HepG2 (cell line): ENCODE measurements at regions not wholly inside any gene's neighbourhood (a gene's known extent, or its start where the extent isn't known, plus 50 kb on each side); places are given as distances from the start of the nearest gene placed in this dataset.

Experiments used
- TAF1 ChIP-seq: sonication (generic); formaldehyde crosslinking; IDR thresholded peaks from 2 replicates; pipeline ENCODE4 v1.4.0; 2020; ENCODE audit warnings: missing genetic modification reagents
- U2AF2 ChIP-seq: fragments of 200-400 bp; formaldehyde crosslinking; IDR thresholded peaks from 2 replicates; pipeline ENCODE4 v1.6.1; 2017; ENCODE audit warnings: low read depth, mild to moderate bottlenecking, low read length
- ZC3H13 ChIP-seq: sonication (generic); formaldehyde crosslinking; IDR thresholded peaks from 2 replicates; pipeline ENCODE4 v1.8.1; 2023; ENCODE audit warnings: mild to moderate bottlenecking, missing genetic modification reagents, moderate library complexity
- ZNF564 ChIP-seq: sonication (generic); formaldehyde crosslinking; IDR thresholded peaks from 2 replicates; pipeline ENCODE4 v1.8.1; 2023; ENCODE audit warnings: mild to moderate bottlenecking, missing genetic modification reagents
- TF ChIP-seq, protein P1 (sequence below), 2 experiments: IDR thresholded peaks; 2 replicates each; pipeline ENCODE4 v1.6.1; 2011 to 2012; ENCODE audit warnings: low read length in 2 of 2, borderline replicate concordance in 1 of 2, low read depth in 1 of 2, mild to moderate bottlenecking in 1 of 2, moderate library complexity in 1 of 2
- TF ChIP-seq, protein P2 (sequence below): sonication (generic); formaldehyde crosslinking; IDR thresholded peaks from 2 replicates; pipeline ENCODE4 v1.5.1; 2020; ENCODE audit warnings: mild to moderate bottlenecking, missing genetic modification reagents

DNA sequence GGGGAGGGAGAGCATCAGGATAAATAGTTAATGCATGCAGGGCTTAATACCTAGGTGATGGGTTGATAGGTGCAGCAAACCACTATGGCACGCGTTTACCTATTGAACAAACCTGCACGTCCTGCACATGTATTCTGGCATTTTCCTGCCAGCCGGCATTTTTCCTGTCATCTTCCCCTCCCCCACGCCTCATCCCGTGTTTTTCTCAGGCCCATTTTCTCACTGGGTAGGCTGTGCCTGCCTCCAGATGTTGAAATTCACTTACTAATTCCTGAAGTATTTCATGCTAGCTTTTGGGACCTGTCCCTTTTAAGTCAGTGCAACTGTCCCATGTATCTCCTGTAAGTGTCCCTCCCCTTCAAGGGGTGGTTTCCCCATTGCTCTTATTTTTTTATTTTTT, 220.3 kb upstream of the NPY start:
- TF ChIP-seq, protein P1, sequence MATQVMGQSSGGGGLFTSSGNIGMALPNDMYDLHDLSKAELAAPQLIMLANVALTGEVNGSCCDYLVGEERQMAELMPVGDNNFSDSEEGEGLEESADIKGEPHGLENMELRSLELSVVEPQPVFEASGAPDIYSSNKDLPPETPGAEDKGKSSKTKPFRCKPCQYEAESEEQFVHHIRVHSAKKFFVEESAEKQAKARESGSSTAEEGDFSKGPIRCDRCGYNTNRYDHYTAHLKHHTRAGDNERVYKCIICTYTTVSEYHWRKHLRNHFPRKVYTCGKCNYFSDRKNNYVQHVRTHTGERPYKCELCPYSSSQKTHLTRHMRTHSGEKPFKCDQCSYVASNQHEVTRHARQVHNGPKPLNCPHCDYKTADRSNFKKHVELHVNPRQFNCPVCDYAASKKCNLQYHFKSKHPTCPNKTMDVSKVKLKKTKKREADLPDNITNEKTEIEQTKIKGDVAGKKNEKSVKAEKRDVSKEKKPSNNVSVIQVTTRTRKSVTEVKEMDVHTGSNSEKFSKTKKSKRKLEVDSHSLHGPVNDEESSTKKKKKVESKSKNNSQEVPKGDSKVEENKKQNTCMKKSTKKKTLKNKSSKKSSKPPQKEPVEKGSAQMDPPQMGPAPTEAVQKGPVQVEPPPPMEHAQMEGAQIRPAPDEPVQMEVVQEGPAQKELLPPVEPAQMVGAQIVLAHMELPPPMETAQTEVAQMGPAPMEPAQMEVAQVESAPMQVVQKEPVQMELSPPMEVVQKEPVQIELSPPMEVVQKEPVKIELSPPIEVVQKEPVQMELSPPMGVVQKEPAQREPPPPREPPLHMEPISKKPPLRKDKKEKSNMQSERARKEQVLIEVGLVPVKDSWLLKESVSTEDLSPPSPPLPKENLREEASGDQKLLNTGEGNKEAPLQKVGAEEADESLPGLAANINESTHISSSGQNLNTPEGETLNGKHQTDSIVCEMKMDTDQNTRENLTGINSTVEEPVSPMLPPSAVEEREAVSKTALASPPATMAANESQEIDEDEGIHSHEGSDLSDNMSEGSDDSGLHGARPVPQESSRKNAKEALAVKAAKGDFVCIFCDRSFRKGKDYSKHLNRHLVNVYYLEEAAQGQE (IDR thresholded peaks at IDR 0.05; ENCODE audit: borderline replicate concordance in 1 of 2, low read depth in 1 of 2, low read length in 2 of 2) = no peak
- no peak for TF ChIP-seq U2AF2
- no peak for TF ChIP-seq ZNF564 (CRISPR knock-in tag)
- TF ChIP-seq, protein P2, sequence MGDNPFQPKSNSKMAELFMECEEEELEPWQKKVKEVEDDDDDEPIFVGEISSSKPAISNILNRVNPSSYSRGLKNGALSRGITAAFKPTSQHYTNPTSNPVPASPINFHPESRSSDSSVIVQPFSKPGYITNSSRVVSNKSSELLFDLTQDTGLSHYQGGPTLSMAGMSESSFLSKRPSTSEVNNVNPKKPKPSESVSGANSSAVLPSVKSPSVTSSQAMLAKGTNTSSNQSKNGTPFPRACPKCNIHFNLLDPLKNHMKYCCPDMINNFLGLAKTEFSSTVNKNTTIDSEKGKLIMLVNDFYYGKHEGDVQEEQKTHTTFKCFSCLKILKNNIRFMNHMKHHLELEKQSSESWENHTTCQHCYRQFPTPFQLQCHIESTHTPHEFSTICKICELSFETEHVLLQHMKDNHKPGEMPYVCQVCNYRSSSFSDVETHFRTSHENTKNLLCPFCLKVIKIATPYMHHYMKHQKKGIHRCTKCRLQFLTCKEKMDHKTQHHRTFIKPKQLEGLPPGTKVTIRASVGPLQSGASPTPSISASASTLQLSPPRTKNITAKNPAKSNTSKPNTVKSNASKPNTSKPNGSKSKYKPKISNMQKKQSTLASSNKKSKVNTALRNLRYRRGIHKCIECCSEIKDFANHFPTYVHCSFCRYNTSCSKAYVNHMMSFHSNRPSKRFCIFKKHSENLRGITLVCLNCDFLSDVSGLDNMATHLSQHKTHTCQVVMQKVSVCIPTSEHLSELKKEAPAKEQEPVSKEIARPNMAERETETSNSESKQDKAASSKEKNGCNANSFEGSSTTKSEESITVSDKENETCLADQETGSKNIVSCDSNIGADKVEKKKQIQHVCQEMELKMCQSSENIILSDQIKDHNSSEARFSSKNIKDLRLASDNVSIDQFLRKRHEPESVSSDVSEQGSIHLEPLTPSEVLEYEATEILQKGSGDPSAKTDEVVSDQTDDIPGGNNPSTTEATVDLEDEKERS (CRISPR knock-in tag) = no peak
- TF ChIP-seq TAF1 (CRISPR knock-in tag) = no peak
- TF ChIP-seq ZC3H13 (CRISPR knock-in tag) = no peak
